K562 (cell line): ENCODE measurements at regions not wholly inside any gene's neighbourhood (a gene's known extent, or its start where the extent isn't known, plus 50 kb on each side); places are given as distances from the start of the nearest gene placed in this dataset.

ENCODE experiments used
- ATAC-seq: fragments of 200-7000 bp; cut with Tn5 transposase; 3 replicates; pipeline ENCODE4 v1.9.1; 2020; ENCODE audit warnings: moderate library complexity
- BruUV-seq: library from RNA; stranded (reverse); fragments of 400-500 nt; replicated peaks from 2 replicates; lab custom pipeline; 2021; lab: Mats Ljungman, UMichigan
- CTCF ChIA-PET: fragments of 300-600 bp; formaldehyde crosslinking; extraction: SDS; loops from one replicate; lab custom pipeline; 2021; ENCODE audit warnings: low intra/inter-chr PET ratio; lab: Yijun Ruan, JAX
- POLR2A ChIA-PET: fragments of 300-600, 350-650 bp; sonication (Branson Sonifier 250); formaldehyde crosslinking; extraction: SDS; loops from one replicate; lab custom pipeline; 2021; ENCODE audit warnings: antibody characterized with exemption, inconsistent platforms; lab: Yijun Ruan, JAX
- DNase-seq, 4 experiments: peaks; one replicate each; pipeline versions ENCODE4 v3.0.0 to v3.0.0-alpha.2; 2011 to 2018; ENCODE audit warnings: low spot score in 3 of 4, mixed read lengths in 3 of 4; ENCODE audit errors: extremely low read depth in 1 of 4
- FAIRE-seq: peaks from 2 replicates; lab custom pipeline; 2011; peaks lifted over from hg19 to GRCh38; lab: Jason Lieb, UNC
- H2AFZ ChIP-seq: 2 replicates; pipeline ENCODE4 v1.6.0; 2011; ENCODE audit warnings: low read depth, low read length, control low read depth, inconsistent platforms
- H3K27ac ChIP-seq: fragments of 200-600 bp; 3 replicates; pipeline ENCODE4 v1.8.0; 2011; ENCODE audit warnings: low read depth, mild to moderate bottlenecking, control low read depth, inconsistent platforms, low read length, moderate library complexity, mixed read lengths; ENCODE audit errors: extremely low read depth
- H3K27me3 ChIP-seq, 2 experiments: fragments of 300-600 bp in 1 of 2; 2 replicates in 1 of 2; 3 replicates in 1 of 2; pipeline versions ENCODE4 v1.6.0 to v1.8.0; 2011; ENCODE audit warnings: inconsistent platforms in 2 of 2, low read length in 2 of 2, mild to moderate bottlenecking in 1 of 2, mixed read lengths in 1 of 2, moderate library complexity in 1 of 2; ENCODE audit not compliant: control insufficient read depth in 2 of 2, insufficient read depth in 2 of 2
- H3K36me3 ChIP-seq: fragments of 300-600 bp; 3 replicates; pipeline ENCODE4 v1.8.0; 2011; ENCODE audit warnings: mild to moderate bottlenecking, low read length, inconsistent platforms; ENCODE audit not compliant: control insufficient read depth, insufficient read depth
- H3K4me1 ChIP-seq, 2 experiments: fragments of 200-600 bp in 1 of 2; replicated peaks in 1 of 2; 2 replicates in 1 of 2; 3 replicates in 1 of 2; pipeline versions ENCODE4 v1.5.1 to v1.8.0; 2011; ENCODE audit warnings: inconsistent platforms in 2 of 2, low read length in 2 of 2, mild to moderate bottlenecking in 1 of 2, mixed read lengths in 1 of 2, moderate library complexity in 1 of 2; ENCODE audit not compliant: control insufficient read depth in 2 of 2, insufficient read depth in 2 of 2
- H3K4me2 ChIP-seq: 2 replicates; pipeline ENCODE4 v1.6.1; 2011; ENCODE audit warnings: low read length, control low read depth, inconsistent platforms, mixed read lengths; ENCODE audit not compliant: insufficient read depth
- H3K4me3 ChIP-seq: fragments of 200-600 bp; sonication (generic), shearing (Covaris generic); 2 replicates; pipeline ENCODE4 v1.5.1; 2016; ENCODE audit warnings: control low read depth, inconsistent platforms
- H3K79me2 ChIP-seq: fragments of 200-600 bp; 3 replicates; pipeline ENCODE4 v1.8.0; 2011; ENCODE audit warnings: low read length, inconsistent platforms; ENCODE audit not compliant: control insufficient read depth, insufficient read depth
- H3K9ac ChIP-seq, 2 experiments: 2 replicates each; pipeline versions ENCODE4 v1.6.0 to v1.6.1; 2011; ENCODE audit warnings: low read depth in 2 of 2, low read length in 2 of 2, control low read depth in 1 of 2, inconsistent platforms in 1 of 2, mild to moderate bottlenecking in 1 of 2, mixed read lengths in 1 of 2; ENCODE audit not compliant: insufficient read depth in 1 of 2
- H3K9me1 ChIP-seq: one replicate; pipeline ENCODE4 v1.6.0; 2011; ENCODE audit warnings: inconsistent platforms, mild to moderate bottlenecking, low read length, moderate library complexity; ENCODE audit not compliant: control insufficient read depth, insufficient read depth
- H3K9me3 ChIP-seq: replicated peaks from 2 replicates; pipeline ENCODE4 v1.5.1; 2011; ENCODE audit warnings: low read depth, low read length, inconsistent platforms; ENCODE audit not compliant: control insufficient read depth, insufficient read depth
- H4K20me1 ChIP-seq: replicated peaks from 2 replicates; pipeline ENCODE4 v1.6.1; 2011; ENCODE audit warnings: low read length, inconsistent platforms, mixed read lengths; ENCODE audit not compliant: control insufficient read depth, insufficient read depth
- ADNP ChIP-seq: fragments of 200-800 bp; sonication (Bioruptor generic); IDR thresholded peaks from 2 replicates; pipeline ENCODE4 v1.6.1; 2016; ENCODE audit warnings: missing genetic modification characterization, missing compliant biosample characterization
- CLOCK ChIP-seq: fragments of 250-450 bp; sonication (Bioruptor Pico); IDR thresholded peaks from 2 replicates; pipeline ENCODE4 v1.4.0; 2020; ENCODE audit warnings: mild to moderate bottlenecking, moderate library complexity, borderline replicate concordance
- CREB5 ChIP-seq: fragments of 250-450 bp; sonication (Bioruptor Pico); IDR thresholded peaks from 2 replicates; pipeline ENCODE4 v1.5.0; 2020; ENCODE audit warnings: mild to moderate bottlenecking
- HDGF ChIP-seq: fragments of 450-650 bp; IDR thresholded peaks from 2 replicates; pipeline ENCODE4 v1.6.1; 2016
- KLF10 ChIP-seq: fragments of 250-450 bp; sonication (Bioruptor Pico); IDR thresholded peaks from 2 replicates; pipeline ENCODE4 v1.6.1; 2021; ENCODE audit warnings: matching md5 sums
- MTA3 ChIP-seq: fragments of 450-650 bp; formaldehyde crosslinking; IDR thresholded peaks from 2 replicates; pipeline ENCODE4 v1.6.1; 2017; ENCODE audit warnings: mild to moderate bottlenecking, borderline replicate concordance
- POLR3G ChIP-seq: IDR thresholded peaks from 2 replicates; pipeline ENCODE4 v1.6.1; 2011; ENCODE audit not compliant: insufficient read length, insufficient replicate concordance; ENCODE audit errors: extremely low read depth
- PTTG1 ChIP-seq: fragments of 450-650 bp; IDR thresholded peaks from 2 replicates; pipeline ENCODE4 v1.6.1; 2016; ENCODE audit warnings: low read depth, mild to moderate bottlenecking, missing genetic modification characterization, missing compliant biosample characterization
- ZBED1 ChIP-seq: IDR thresholded peaks from 2 replicates; pipeline ENCODE4 v1.6.1; 2014
- ZBTB17 ChIP-seq: fragments of 450-650 bp; formaldehyde crosslinking; IDR thresholded peaks from 2 replicates; pipeline ENCODE4 v1.4.0; 2020; ENCODE audit warnings: mild to moderate bottlenecking
- ZEB2 ChIP-seq: fragments of 450-650 bp; IDR thresholded peaks from 2 replicates; pipeline ENCODE4 v1.6.1; 2016
- ZNF609 ChIP-seq: sonication (generic); formaldehyde crosslinking; IDR thresholded peaks from 2 replicates; pipeline ENCODE4 v1.8.1; 2023; ENCODE audit warnings: missing genetic modification reagents, mild to moderate bottlenecking, borderline replicate concordance
- WGBS: fragments of 100-300 bp; shearing (Covaris generic); methylation state at CpG from one replicate; pipeline ENCODE4 v1.1.6; 2016; ENCODE audit warnings: low coverage, mixed read lengths; ENCODE audit not compliant: insufficient coverage; ENCODE audit errors: missing lambda C conversion rate; 5-methylcytosine and 5-hydroxymethylcytosine counted together
- in situ Hi-C: fragments of 300-500 bp; cut with MboI; formaldehyde crosslinking; loops from 4 replicates; pipeline ENCODE4 v1.15.0; 2018; ENCODE audit warnings: inconsistent platforms, mixed read lengths
- intact Hi-C: fragments of 100-400 bp; cut with micrococcal nuclease; formaldehyde crosslinking; loops from 2 replicates; pipeline ENCODE4 v1.14.2; 2022
- TF ChIP-seq, protein P1 (sequence below): fragments of 450-650 bp; formaldehyde crosslinking; IDR thresholded peaks from 2 replicates; pipeline ENCODE4 v1.4.0; 2022; ENCODE audit warnings: mild to moderate bottlenecking, moderate library complexity

GRCh38 chrX:21153503-21153902 lies 220.7 kb upstream of the CNKSR2 start:
- in situ Hi-C loops (no loop called here), intact Hi-C loops (no loop called here)
- H2AFZ ChIP-seq = no peak overlapping the region
- no peak overlapping the region for H3K27ac ChIP-seq
- H3K36me3 ChIP-seq = no peaks in the 10 kb centered on the region
- ChIA-PET CTCF (no interaction called here), POLR2A (no interaction called here)
- no peaks in the 10 kb centered on the region for H3K9me1 ChIP-seq
- DNase-seq = no peak
- no peak overlapping the region for H3K9ac ChIP-seq
- no peaks in the 10 kb centered on the region for H3K9me3 ChIP-seq
- BruUV-seq = no TSS peak
- H3K4me1 ChIP-seq = no peaks in the 10 kb centered on the region
- H3K4me2 ChIP-seq = no peak overlapping the region
- no peaks in the 10 kb centered on the region for H3K79me2 ChIP-seq
- no peaks in the 10 kb centered on the region for H3K27me3 ChIP-seq
- no peak overlapping the region for H3K4me3 ChIP-seq
- FAIRE-seq = no peak
- 0% methylated on average over 2 of the region's 2 CpGs for WGBS
- H4K20me1 ChIP-seq = no peaks in the 10 kb centered on the region
- no peak for ATAC-seq
- TF ChIP-seq KLF10 (CRISPR knock-in tag) = no peak
- no peak for TF ChIP-seq CREB5 (CRISPR knock-in tag)
- TF ChIP-seq, protein P1, sequence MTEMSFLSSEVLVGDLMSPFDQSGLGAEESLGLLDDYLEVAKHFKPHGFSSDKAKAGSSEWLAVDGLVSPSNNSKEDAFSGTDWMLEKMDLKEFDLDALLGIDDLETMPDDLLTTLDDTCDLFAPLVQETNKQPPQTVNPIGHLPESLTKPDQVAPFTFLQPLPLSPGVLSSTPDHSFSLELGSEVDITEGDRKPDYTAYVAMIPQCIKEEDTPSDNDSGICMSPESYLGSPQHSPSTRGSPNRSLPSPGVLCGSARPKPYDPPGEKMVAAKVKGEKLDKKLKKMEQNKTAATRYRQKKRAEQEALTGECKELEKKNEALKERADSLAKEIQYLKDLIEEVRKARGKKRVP (CRISPR knock-in tag) = no peak
- TF ChIP-seq ZEB2 = no peak
- TF ChIP-seq ZBTB17 (CRISPR knock-in tag) = no peak
- TF ChIP-seq ZBED1 = no peak
- no peak for TF ChIP-seq ZNF609 (CRISPR knock-in tag)
- TF ChIP-seq MTA3 = no peak
- no peak for TF ChIP-seq ADNP (tag)
- TF ChIP-seq PTTG1 (tag) = no peak
- no peak for TF ChIP-seq CLOCK (CRISPR knock-in tag)
- TF ChIP-seq HDGF = no peak
- no peak for TF ChIP-seq POLR3G
